ENCODE measurements at regions not wholly inside any gene's neighbourhood (a gene's known extent, or its start where the extent isn't known, plus 50 kb on each side); places are given as distances from the start of the nearest gene placed in this dataset.
A peak's percentile ranks its signal among the peaks of the same experiment; 100 is the strongest.

DNA sequence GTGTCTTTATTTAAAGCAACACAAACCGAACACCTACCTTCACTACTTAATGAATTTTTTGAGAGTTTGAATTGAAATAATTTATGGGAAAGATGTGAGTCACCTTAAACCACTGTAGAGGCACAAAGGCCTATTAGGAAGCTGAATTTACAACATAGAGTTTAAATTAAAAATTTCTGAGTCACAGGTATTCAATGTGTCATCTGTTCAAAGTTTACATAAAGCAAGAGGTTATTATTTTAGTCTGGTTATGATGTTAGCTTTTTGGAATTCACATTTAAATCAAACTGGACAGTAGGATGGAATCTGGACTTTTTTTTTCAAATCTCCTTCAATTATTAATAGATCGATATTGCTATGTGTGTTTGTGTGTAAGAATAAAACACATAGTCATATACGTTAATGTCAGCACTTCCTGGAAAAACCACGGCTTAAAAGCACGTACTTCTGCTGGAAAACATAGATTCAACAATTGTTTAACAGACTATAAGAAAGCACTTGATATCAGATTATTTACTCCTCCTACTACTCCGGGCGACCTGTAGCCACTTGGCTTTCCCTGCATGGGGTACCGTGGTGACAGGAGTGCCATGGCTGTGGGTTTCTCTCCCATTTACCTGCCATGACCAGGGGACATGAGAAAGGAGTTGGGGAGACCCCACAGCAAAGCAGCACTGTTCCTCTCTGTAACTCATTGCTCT lies 638.6 kb downstream of the SEMA5A start:
- DNase-seq (ENCODE audit: low read depth in 2 of 2) = no peak

DNA sequence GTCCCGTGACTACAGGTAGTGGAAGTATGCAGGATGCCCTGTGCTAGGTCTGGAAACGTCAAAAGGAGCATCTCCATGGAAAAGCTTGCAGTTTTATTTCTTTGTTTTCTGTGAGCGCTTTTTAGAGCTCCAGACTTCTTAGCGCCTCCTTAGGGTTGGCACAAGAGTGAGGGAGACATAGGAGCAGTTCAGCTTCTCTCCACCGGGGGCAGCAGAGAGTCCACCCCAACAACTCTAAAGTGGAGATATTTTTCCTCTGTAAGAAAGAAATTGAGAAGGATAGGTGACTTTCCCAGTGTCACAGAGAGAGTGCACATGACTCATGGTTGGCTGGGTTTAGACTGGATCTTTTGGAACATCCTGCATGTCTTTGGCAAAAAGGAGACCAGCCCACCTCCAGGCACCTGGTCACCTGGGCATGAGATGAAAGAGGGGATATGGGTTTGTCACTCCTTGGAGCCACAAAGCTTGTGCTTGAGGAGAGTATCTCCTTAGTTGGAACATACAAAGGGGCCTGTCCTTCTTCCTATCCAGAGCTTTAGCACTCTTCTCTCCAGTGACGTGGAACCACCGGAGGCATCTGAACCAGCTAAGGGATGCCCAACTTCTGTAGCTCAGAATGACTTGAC lies 637.7 kb downstream of the SEMA5A start:
- DNase-seq (ENCODE audit: low read depth in 2 of 2) = peak; percentile 2 to 35

DNA sequence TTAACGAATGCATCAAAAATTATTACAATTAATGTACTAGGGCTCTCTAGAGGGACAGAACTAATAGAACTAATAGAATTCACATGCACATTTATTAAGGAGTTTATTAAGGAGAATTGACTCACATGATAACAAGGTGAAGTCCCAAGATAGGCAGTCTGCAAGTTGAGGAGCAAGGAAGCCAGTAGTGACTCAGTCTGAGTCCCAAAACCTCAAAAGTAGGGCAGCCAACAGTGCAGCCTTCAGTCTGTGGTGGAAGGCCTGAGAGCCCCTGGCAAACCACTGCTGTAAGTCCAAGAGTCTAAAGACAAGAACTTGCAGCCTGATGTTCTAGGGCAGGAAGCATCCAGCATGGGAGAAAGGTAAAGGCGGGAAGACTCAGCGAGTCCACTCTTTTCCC lies 633.8 kb downstream of the SEMA5A start:
- no peak for DNase-seq (ENCODE audit: low read depth in 2 of 2)

DNA sequence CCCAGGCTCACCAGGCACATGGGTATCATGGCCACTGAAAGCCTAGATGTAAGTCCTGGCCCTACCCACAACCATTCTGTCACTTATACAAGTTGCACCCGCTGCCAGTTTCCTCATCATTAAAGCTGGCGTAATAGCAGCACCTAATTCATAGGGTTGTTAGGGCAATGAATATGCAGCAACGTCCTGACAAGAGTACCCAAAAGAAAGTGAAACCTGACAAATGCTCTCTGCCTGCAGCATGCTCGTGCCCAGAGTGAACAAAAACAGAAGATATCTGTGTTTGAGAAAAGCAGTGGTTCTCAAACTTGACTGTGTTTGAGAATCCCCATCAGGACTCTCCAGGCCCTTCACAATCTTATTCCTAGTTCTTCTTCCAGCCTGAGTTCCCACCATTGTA lies 632.4 kb downstream of the SEMA5A start:
- no peak for DNase-seq (ENCODE audit: low read depth in 2 of 2)

DNA sequence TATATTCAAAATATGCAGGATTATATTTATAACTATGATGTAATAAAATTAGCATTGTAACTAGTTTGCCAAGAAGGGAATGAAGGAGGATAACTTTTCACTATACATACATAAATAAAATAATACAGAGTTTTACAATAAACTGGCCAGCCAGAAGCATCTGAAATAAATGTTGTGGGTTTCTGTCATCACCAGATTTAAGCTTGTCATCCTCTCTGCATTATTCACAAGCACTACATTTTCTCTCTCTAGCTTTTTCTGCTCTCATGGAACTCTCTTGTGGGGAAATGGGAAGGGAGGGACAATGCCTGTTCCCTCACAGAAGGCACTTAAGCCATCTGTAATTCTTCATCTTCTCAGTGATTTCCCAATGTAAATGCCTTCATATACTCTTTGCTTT lies 626.8 kb downstream of the SEMA5A start:
- no peak for DNase-seq (ENCODE audit: low read depth in 2 of 2)

DNA sequence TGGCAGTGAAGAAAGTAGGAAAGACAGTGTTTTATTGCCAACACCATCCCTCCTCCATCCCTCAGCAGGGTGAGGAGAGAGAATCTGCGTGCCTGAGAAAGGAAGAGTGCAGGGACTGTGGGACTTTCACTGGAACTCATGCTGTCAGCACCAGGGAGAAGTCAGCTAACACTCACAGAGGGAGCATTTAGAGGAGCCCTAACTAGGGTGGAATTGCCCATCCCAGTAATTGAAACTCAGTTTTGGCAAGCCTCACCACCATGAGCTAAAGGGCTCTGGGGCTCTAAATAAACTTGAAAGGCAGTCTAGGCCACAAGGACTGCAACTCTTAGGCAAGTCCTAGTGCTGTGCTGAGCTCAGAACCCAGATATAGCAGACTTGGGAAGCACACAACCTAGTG lies 622.3 kb downstream of the SEMA5A start:
- no peak for DNase-seq (ENCODE audit: low read depth in 2 of 2)

DNA sequence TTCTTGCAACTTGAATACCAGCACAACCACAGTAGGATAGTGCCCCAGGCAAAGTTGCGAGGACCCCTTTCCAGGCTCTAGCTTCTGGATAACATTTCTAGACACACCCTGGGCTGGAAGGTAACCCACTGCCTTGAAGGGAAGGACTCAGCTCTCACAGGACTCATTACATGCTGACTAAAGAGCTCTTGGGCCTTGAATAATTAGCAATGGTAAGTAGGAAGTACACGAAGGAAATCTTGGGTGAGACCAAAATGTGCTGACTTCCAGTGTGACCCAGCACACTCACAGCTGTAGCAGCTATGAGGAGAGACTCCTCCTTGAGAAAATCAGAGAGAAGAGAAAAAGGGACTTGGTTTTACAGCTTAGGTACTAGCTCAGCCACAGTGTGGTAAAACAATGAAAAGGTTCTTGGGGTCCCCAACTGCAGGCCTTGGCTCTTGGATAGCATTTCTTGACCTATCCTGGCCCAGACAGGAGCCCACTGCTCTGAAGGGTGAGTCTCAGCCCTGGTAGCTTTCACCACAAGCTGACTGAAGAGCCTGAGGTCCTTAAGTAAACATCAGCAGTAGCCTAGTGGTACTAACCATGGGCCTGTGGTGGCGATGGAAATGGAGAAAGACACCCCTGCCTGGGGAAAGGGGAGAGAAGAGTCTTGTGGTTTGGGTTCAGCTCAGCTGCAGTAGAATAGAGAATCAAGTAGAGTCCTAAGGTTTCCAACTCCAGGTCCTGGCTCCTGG lies 621.7 kb downstream of the SEMA5A start:
- DNase-seq (ENCODE audit: low read depth in 2 of 2) = no peak

DNA sequence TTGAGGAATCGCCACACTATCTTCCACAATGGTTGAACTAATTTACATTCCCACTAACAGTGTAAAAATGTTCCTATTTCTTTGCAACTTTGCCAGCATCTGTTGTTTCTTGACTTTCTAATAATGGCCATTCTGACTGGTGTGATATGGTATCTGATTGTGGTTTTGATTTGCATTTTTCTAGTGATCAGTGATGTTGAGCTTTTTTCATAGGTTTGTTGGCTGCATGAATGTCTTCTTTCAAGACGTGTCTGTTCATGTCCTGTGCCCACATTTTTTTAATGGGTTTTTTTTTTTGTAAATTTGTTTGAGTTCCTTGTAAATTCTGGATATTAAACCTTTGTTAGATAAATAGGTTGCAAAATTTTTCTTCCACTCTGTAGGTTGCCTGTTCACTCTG lies 615.9 kb downstream of the SEMA5A start:
- no peak for DNase-seq (ENCODE audit: low read depth in 2 of 2)

DNA sequence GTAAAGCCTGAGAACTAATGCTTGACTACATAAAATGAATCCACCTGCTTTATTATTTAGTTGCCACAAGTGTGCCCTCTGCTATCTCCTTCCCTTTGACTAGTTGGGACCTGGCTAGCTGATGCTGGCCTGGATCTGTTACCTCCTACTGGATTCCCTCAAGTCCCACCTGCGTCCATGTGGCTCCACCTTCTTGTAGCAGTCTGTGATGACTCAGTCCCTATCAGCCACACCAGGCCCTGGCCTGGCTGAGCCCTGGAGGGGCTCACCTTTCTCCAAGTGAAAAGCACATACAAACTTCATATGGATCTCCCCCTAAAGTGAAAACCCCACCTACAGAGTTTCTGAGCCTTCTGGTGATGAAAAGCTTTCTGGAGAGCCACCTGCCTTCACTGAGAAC lies 611.4 kb downstream of the SEMA5A start:
- no peak for DNase-seq (ENCODE audit: low read depth in 2 of 2)

DNA sequence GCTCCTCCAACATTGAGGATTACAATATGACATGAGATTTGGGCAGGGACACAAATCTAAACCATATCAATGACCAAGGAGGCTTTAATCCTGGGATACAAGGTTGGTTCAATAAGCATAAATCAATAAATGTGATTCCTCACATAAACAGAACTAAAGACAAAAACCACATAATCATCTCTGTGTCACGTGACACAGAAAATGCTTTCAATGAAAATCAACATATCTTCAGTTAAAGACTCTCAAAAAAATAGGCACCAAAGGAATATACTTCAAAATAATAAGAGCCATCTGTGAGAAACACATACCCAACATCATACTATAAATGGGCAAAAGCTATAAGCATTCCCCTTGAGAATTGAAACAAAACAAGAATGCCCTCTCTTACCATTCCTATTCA lies 604.9 kb downstream of the SEMA5A start:
- DNase-seq (ENCODE audit: low read depth in 2 of 2) = no peak

DNA sequence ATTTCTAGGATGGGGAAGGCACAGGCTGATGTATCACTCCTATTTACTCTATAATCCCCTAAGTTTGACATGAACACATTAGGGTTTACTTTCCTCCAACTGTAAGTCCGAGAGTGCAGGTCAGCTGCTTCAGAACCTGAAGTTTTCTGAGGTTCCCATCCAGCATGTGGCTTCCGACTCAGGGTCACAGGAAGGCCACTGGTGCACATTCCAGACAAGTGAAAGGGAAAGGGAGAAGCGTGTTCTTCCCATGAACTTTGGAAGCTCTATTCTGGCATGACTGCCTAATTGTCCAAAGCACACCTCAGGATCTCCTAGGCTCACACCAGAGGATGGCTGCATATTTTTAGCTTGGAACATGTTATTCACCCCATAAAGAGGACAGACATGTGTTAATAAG lies 602.6 kb downstream of the SEMA5A start:
- DNase-seq (ENCODE audit: low read depth in 2 of 2) = no peak

DNA sequence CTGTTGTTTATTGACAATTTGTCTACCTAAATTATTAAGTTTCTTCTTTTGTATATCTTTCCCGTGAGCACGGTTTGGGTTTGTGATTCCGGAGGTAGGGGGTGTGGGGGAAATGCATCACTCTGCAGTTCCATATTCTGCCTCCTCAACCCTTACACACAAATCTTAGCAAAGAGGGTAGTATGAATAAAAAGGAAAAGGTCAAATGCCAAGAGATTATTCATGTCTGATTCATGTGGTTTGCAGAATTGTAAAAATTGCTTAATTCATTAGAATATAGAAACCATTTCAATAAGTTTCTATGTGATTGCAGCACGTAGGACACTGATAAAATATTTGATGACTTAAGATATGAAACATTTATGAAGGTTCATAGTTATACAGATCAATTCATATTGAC lies 601.9 kb downstream of the SEMA5A start:
- DNase-seq (ENCODE audit: low read depth in 2 of 2) = no peak

DNA sequence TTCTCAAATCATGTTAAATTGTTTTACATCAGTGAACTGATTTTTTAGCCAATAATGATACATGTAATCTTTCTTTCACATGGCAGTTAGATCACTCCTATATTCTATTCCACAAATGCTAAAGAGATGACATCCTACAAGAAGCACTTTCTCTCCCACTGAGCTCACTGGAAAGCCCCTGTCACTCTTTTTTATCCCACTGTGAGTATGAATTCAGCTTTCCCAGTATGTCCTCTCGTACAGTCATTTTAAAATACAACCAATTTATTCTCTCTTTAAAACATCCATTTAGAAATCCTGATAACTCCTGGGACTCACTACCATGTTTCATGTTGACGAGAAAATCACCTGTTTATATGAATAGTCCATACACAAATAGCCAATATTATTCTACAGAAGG lies 599.9 kb downstream of the SEMA5A start:
- DNase-seq (ENCODE audit: low read depth in 2 of 2) = no peak

DNA sequence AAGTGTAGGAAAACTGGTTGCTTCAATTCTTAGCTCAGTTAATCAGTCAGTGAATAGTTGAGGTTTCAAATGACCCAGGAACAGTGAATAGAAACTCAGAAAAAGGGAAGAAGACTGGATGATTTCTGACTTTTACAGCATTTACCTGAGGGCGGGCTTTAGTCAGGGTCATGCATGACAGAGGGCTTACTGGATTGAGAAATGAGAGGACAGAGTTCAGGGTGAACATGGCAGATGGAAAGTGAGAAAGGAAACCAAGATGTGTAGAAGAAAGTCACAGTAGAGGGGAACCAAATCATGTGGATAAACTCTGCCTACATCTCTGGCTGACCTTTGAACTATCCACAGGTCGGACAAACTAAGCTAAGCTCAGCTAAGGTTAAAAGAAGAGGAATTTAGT lies 596.0 kb downstream of the SEMA5A start:
- DNase-seq (ENCODE audit: low read depth in 2 of 2) = no peak

DNA sequence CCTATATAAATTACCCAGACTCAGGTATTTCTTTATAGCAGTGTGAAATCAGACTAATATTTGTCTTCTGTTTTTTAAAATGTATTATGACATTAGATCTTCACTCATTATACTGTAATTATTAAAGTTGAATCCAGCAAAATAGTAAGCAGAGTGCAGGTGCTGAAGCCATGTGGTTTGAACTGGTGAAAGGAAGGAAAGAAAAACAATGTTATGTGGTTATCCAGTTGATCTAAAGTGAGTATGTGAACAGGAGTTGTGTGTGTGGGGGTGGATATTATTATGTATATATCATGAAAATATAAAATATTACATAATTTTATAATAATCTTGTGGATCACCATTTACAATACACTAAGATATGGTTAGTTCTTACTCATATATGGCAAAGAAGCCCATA lies 593.7 kb downstream of the SEMA5A start:
- no peak for DNase-seq (ENCODE audit: low read depth in 2 of 2)

DNA sequence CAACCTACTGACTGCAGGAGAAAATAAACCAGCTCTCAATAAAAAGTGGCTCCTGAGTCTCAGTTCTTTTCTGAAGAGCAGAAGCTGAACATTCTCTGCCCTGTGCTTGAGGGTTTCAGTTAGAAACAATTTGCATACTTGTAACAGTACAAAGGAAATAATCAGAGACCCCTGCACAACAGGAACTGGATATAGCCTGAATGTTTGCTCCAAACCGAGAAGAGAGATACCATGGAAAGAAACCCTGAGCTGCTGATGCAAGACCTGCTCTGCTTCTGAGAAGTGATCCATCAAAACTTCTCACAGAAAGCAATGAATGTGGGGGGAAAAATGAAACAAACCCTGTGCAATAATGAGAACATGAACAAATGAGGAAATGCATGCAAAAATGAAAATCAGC lies 592.9 kb downstream of the SEMA5A start:
- DNase-seq (ENCODE audit: low read depth in 2 of 2) = no peak

DNA sequence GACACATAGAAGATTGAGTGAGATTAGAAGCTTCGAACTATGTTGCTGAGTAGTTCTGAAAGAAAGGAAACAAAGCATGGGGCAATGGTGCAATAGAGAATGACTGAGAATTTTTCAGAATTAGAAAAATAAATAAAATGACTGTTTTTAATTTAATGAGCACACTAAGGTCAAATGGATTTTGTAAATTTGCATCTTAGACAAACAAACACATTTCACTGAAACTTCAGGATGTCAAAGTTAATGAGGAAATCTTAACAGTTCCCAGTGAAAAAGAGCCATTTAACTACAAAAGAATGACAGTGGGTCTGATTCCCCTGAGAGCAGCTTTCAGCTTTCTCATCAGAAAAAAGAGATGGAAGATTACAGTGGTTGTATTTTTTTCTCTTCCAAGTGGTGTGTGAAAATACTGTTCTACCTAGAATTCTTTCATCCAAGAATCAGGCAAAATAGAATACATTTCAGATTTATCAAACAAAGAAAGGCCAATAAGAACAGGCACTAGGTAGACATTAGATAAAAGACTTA lies 591.9 kb downstream of the SEMA5A start:
- DNase-seq (ENCODE audit: low read depth in 2 of 2) = no peak

DNA sequence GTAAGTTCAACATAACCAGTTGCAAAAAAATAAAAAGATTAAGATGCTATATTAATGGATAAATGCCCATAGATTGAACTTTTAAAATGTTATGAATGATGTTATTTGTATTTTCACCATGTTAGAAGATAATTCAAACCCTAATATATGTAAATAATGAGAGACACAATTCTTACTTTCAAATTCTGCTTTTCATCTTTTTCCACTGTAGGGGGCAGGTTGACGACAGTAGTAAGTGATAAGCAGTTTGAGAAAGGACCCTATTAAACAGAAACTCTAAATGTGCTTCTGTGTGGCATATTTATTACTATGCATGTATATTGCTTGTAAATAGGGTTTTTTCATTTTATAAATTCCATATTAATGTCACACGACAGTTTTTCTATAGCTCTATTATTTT lies 591.1 kb downstream of the SEMA5A start:
- no peak for DNase-seq (ENCODE audit: low read depth in 2 of 2)

DNA sequence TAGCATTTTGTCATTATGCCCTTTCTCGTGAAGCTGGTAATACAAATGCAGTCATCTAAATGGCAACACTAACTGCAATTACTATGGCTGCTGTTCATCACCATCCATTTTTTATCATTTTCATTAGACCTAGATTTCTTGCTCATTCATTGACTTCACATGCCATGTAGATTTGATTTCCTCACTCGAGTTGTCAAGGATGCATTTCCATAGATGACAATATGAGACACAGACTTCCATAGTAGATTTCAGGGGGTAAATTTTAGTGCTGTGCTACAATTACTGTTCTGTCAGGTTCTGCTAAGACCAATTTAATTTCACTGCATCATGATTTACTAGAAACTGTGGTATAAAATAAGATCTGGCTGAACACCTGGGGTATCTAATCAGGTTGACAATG lies 589.2 kb downstream of the SEMA5A start:
- no peak for DNase-seq (ENCODE audit: low read depth in 2 of 2)

DNA sequence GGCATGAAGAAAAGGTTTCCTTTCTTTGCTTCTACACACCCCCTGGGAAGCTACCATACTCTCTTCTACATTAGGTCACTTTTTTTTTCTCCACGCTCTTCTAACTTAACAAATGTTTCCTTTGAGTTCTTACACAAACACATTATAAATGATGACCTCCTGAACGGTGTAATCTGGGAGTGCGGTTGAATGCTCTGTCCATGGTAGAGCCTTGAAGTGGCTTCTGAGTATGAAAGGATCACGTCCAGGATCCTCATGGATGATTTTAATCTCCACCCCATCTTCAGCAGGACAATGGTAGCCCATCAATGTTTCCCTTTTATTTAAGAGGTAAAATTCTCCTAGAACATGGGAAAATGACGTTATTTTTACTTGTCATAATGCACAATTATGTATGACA lies 587.3 kb downstream of the SEMA5A start:
- DNase-seq (ENCODE audit: low read depth in 2 of 2) = no peak

DNA sequence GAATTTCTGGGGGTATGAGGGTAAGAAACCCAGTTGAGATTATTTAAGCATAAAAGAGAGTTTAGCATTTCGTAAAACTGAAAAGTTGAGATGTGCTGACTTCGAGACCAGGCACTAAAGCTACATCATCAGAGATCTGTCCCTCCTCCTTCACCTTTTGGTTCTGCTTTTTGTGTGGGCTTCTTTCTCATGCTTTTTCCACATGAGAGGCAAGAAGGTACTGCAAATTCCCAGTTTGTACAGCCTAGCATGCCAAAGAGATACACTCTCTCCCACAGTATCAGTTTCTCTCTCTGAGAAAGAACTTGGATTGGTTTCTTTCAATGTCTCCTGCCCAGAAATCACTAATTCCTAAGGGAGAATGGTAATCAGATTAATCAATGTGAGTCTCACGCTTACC lies 584.7 kb downstream of the SEMA5A start:
- no peak for DNase-seq (ENCODE audit: low read depth in 2 of 2)

DNA sequence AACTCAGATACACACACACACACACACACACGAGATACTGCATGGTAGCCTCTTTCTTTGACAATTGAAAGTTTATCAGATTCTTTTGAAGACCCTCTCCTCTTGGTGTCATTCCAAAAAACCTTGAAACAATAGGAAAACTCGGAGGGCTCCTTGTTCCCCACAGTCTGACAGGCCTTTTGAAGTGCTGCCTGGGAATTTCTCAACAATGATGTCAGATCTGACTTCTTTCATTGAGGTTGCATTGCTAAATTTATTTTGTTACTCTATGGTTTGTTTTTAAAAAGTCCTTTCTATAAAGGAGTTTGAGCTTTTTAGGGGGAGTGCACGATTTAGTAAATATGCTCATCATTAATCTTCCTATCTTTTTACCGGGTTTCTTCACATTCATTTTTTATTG lies 583.9 kb downstream of the SEMA5A start:
- DNase-seq (ENCODE audit: low read depth in 2 of 2) = no peak

DNA sequence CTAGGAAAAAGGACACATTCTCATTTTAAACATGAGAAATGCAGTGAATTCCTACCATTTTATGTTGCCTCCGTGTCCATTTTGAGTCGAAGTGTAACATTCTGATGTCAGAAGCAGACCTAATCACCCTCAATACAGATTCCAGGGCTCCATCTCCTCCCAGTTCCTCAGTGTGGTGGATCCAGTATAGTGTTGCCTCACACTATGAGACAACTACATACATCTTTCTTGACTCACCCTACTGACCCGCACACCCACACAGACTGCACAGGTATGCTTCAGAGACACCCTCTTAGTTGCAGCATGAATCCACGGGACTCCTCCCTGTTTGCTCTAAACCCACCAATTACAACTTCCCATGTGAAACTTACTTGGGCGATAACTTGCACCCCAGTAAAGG lies 564.9 kb downstream of the SEMA5A start:
- no peak for DNase-seq (ENCODE audit: low read depth in 2 of 2)
